Calu3 (cell line): ENCODE measurements at regions not wholly inside any gene's neighbourhood (a gene's known extent, or its start where the extent isn't known, plus 50 kb on each side); places are given as distances from the start of the nearest gene placed in this dataset.

ENCODE experiments used
- BruUV-seq: library from RNA; stranded (reverse); fragments of 400-500 nt; replicated peaks from 2 replicates; lab custom pipeline; 2021; lab: Mats Ljungman, UMichigan
- CTCF ChIA-PET: fragments of 300-600 bp; sonication (Branson Sonifier 250); formaldehyde crosslinking; loops from one replicate; lab custom pipeline; 2022; ENCODE audit warnings: antibody characterized with exemption; lab: Charles Lee
- DNase-seq: peaks from one replicate; pipeline ENCODE4 v3.0.0; 2022
- H3K27ac Mint-ChIP-seq: one replicate; pipeline ENCODE4 v1.8.0; 2022; ENCODE audit warnings: mixed read lengths; ENCODE audit not compliant: unreplicated experiment
- H3K27me3 Mint-ChIP-seq: one replicate; pipeline ENCODE4 v1.8.0; 2022; ENCODE audit warnings: mixed read lengths; ENCODE audit not compliant: unreplicated experiment
- H3K36me3 Mint-ChIP-seq: one replicate; pipeline ENCODE4 v1.8.0; 2022; ENCODE audit warnings: mild to moderate bottlenecking, moderate library complexity, mixed read lengths; ENCODE audit not compliant: insufficient read depth, unreplicated experiment
- H3K4me1 Mint-ChIP-seq: one replicate; pipeline ENCODE4 v1.8.0; 2022; ENCODE audit warnings: mild to moderate bottlenecking, low read depth, mixed read lengths; ENCODE audit not compliant: unreplicated experiment
- H3K4me3 Mint-ChIP-seq: one replicate; pipeline ENCODE4 v1.8.0; 2022; ENCODE audit warnings: mild to moderate bottlenecking, low read depth, moderate library complexity, mixed read lengths; ENCODE audit not compliant: unreplicated experiment
- H3K9me3 Mint-ChIP-seq: one replicate; pipeline ENCODE4 v1.8.0; 2022; ENCODE audit warnings: low read depth, mixed read lengths; ENCODE audit not compliant: unreplicated experiment
- intact Hi-C: fragments of 100-400 bp; cut with micrococcal nuclease; formaldehyde crosslinking; loops from one replicate; pipeline ENCODE4 v1.10.0; 2022; ENCODE audit not compliant: unreplicated experiment
- TF ChIP-seq, protein P1 (sequence below): fragments of 200-600 bp; IDR thresholded peaks from one replicate; pipeline ENCODE4 v1.8.0; 2022; ENCODE audit warnings: antibody characterized with exemption; ENCODE audit not compliant: unreplicated experiment

DNA sequence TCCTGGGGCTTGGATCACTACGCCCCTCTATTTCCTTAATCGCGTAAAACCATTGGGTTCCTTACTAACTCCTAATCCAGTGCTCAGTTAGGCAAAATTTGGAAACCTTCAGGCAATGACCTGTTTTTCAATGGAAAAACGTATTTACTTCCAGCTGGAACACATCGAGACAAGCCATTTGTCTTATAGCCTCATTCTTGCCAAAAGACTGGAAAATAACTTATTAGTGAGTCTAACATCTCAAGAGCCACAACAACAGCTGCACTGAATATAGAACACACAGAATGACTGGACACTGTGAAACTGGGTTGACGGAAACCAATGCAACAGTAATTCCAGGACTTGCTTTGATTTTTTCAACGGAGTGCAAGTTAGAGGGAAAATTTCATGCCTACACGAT, 125.2 kb upstream of the MAP3K7 start:
- Mint-ChIP-seq H3K4me1 (no peaks in the 10 kb centered on the region), H3K36me3 (no peaks in the 10 kb centered on the region), H3K27me3 (peaks cover 26% of the 10 kb centered on the region), H3K27ac (no peak overlapping the region), H3K4me3 (no peak overlapping the region), H3K9me3 (no peaks in the 10 kb centered on the region)
- TF ChIP-seq, protein P1, sequence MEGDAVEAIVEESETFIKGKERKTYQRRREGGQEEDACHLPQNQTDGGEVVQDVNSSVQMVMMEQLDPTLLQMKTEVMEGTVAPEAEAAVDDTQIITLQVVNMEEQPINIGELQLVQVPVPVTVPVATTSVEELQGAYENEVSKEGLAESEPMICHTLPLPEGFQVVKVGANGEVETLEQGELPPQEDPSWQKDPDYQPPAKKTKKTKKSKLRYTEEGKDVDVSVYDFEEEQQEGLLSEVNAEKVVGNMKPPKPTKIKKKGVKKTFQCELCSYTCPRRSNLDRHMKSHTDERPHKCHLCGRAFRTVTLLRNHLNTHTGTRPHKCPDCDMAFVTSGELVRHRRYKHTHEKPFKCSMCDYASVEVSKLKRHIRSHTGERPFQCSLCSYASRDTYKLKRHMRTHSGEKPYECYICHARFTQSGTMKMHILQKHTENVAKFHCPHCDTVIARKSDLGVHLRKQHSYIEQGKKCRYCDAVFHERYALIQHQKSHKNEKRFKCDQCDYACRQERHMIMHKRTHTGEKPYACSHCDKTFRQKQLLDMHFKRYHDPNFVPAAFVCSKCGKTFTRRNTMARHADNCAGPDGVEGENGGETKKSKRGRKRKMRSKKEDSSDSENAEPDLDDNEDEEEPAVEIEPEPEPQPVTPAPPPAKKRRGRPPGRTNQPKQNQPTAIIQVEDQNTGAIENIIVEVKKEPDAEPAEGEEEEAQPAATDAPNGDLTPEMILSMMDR = no peak
- no peak for DNase-seq
- CTCF ChIA-PET = no interaction called here
- BruUV-seq = no TSS peak
- intact Hi-C loops = no loop called here

DNA sequence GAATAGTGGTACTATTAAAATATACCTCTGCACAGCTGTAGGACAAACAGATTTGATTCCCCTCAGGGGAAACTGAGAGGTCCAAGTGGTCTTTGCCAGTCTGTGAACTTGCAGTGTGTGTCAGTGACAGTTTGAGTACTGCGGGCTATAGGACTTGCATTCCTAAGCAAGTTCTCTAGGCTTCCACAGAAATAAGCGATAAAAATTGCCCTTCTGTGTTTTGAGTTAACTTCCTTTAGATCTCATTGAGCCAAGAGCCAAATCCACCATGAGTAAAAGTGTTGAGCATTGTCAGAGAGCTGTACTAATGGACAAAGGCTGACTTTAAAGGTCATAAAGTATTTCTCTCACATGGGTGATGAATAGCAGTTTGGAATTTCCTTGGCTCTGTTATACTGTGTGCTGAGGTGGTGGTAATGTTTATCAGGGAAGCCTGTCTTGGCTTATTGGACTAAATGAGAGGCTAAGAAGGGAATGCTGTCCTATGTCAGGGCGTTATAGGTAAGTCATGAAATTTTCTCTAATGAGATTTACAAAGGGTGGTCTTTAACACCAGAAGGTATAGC, 122.6 kb upstream of the MAP3K7 start:
- DNase-seq = no peak
- Mint-ChIP-seq H3K36me3 (no peaks in the 10 kb centered on the region), H3K4me3 (no peak overlapping the region), H3K9me3 (no peaks in the 10 kb centered on the region), H3K27ac (no peak overlapping the region), H3K4me1 (no peaks in the 10 kb centered on the region), H3K27me3 (no peaks in the 10 kb centered on the region)
- no TSS peak for BruUV-seq
- CTCF ChIA-PET = no interaction called here
- TF ChIP-seq, protein P1 = no peak
- intact Hi-C loops = no loop called here

DNA sequence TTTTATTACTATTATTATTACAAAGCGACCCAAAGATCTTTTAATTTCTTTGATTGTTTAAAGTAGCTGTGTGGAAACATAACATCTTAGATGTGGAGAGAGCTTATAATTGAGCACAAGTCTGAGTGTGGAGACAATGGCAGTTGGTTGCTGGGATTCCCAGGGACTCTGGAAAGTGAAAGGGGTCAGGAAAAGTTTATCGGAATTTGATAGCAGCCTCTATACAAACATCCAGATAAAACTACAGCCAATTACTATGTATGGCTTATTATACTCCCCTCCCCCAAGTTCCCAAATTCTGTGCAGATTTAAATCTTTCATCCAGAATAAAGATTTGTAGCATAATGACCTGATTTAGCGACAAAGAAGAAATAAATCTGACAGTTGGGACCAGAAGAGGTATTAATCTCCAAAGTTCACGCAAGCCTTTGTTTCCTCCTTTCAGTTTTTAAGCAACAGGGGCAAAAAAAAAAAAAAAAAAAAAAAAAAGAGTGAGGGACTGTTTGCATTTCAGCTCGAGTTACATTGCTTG, 121.4 kb upstream of the MAP3K7 start:
- TF ChIP-seq, protein P1 = no peak
- intact Hi-C loops = no loop called here
- no peaks in the 10 kb centered on the region for H3K4me1 Mint-ChIP-seq
- H3K36me3 Mint-ChIP-seq = no peaks in the 10 kb centered on the region
- no peak for DNase-seq
- no peak overlapping the region for H3K27ac Mint-ChIP-seq
- no peak overlapping the region for H3K4me3 Mint-ChIP-seq
- H3K27me3 Mint-ChIP-seq = no peaks in the 10 kb centered on the region
- CTCF ChIA-PET = no interaction called here
- no peaks in the 10 kb centered on the region for H3K9me3 Mint-ChIP-seq
- no TSS peak for BruUV-seq

DNA sequence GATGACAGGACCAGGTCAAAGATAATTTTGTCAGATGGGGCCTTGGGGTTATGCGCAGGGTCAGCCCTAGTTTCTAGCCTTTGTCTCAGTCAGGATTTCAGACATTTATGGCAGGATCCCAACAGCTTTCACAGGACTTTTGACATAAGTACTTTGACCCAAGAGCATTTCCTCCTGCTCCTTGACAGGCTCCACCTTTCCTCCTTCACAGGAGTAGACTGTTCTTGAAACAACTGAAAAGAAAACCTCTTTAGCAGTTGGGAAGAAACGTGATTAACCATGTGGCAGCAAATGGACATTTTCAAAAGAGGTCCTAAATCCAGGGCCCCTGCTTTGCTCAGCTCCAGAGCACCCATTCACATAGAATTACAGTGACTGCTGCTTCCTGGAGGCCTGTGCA, 120.4 kb upstream of the MAP3K7 start:
- CTCF ChIA-PET = no interaction called here
- H3K27ac Mint-ChIP-seq = no peak overlapping the region
- H3K4me3 Mint-ChIP-seq = no peak overlapping the region
- intact Hi-C loops = no loop called here
- H3K27me3 Mint-ChIP-seq = no peaks in the 10 kb centered on the region
- H3K36me3 Mint-ChIP-seq = no peaks in the 10 kb centered on the region
- no peaks in the 10 kb centered on the region for H3K9me3 Mint-ChIP-seq
- TF ChIP-seq, protein P1 = no peak
- no TSS peak for BruUV-seq
- H3K4me1 Mint-ChIP-seq = no peaks in the 10 kb centered on the region
- no peak for DNase-seq
